NB4 (cell line): ENCODE measurements at regions not wholly inside any gene's neighbourhood (a gene's known extent, or its start where the extent isn't known, plus 50 kb on each side); places are given as distances from the start of the nearest gene placed in this dataset.

Source experiments
- POLR2A ChIP-seq: IDR thresholded peaks from 2 replicates; pipeline ENCODE4 v1.6.1; 2011; ENCODE audit warnings: mild to moderate bottlenecking; ENCODE audit not compliant: insufficient read length; ENCODE audit errors: extremely low read depth
- TF ChIP-seq, protein P1 (sequence below): IDR thresholded peaks from one replicate; pipeline ENCODE4 v1.5.1; 2012; ENCODE audit warnings: low read depth, low read length
- TF ChIP-seq, protein P2 (sequence below): IDR thresholded peaks from 2 replicates; pipeline ENCODE4 v1.6.1; 2011; ENCODE audit warnings: low read depth, low read length

DNA sequence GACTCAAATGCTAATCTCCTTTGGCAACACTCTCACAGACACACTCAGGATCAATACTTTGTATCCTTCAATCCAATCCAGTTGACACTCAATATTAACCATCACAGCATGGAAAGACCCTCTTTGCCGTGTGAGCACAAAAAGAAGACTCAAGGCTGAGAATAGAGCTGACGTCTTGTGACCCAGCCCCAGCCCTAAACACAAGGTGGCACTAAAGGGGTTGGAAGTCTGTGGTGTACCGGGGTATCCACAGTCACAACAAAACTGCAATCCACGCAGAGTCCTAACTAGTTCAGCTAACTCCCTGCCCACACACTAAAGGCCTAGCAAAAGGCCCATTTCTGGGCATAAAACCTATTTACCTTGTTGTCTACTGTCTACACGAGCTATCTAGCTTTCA is 200.1 kb downstream of the ACTR3B start:
- TF ChIP-seq, protein P1, sequence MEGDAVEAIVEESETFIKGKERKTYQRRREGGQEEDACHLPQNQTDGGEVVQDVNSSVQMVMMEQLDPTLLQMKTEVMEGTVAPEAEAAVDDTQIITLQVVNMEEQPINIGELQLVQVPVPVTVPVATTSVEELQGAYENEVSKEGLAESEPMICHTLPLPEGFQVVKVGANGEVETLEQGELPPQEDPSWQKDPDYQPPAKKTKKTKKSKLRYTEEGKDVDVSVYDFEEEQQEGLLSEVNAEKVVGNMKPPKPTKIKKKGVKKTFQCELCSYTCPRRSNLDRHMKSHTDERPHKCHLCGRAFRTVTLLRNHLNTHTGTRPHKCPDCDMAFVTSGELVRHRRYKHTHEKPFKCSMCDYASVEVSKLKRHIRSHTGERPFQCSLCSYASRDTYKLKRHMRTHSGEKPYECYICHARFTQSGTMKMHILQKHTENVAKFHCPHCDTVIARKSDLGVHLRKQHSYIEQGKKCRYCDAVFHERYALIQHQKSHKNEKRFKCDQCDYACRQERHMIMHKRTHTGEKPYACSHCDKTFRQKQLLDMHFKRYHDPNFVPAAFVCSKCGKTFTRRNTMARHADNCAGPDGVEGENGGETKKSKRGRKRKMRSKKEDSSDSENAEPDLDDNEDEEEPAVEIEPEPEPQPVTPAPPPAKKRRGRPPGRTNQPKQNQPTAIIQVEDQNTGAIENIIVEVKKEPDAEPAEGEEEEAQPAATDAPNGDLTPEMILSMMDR = no peak
- TF ChIP-seq POLR2A = no peak
- TF ChIP-seq, protein P2, sequence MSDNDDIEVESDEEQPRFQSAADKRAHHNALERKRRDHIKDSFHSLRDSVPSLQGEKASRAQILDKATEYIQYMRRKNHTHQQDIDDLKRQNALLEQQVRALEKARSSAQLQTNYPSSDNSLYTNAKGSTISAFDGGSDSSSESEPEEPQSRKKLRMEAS = no peak
